Keratinocyte (primary cell): ENCODE measurements at regions not wholly inside any gene's neighbourhood (a gene's known extent, or its start where the extent isn't known, plus 50 kb on each side); places are given as distances from the start of the nearest gene placed in this dataset.
A peak's percentile ranks its signal among the peaks of the same experiment; 100 is the strongest.

Experiments used
- DNase-seq: peaks from one replicate; pipeline ENCODE4 v3.0.0-alpha.2; 2011; ENCODE audit warnings: low read depth, missing footprints, low spot score
- FAIRE-seq: peaks from 2 replicates; lab custom pipeline; 2011; peaks lifted over from hg19 to GRCh38; lab: Jason Lieb, UNC
- H2AFZ ChIP-seq: 2 replicates; pipeline ENCODE4 v1.6.0; 2012; ENCODE audit warnings: low read length, control low read depth, inconsistent platforms; ENCODE audit not compliant: control insufficient read depth
- H3K27ac ChIP-seq: 2 replicates; pipeline ENCODE4 v1.5.1; 2011; ENCODE audit warnings: low read length; ENCODE audit not compliant: control insufficient read depth, insufficient read depth
- H3K27me3 ChIP-seq: 3 replicates; pipeline ENCODE4 v1.6.0; 2011; ENCODE audit warnings: low read length; ENCODE audit not compliant: control insufficient read depth, insufficient read depth; ENCODE audit errors: extremely low read depth
- H3K36me3 ChIP-seq, 2 experiments: 2 replicates in 1 of 2; 3 replicates in 1 of 2; pipeline ENCODE4 v1.5.1; 2011; ENCODE audit warnings: low read length in 2 of 2, mild to moderate bottlenecking in 1 of 2; ENCODE audit not compliant: control insufficient read depth in 2 of 2, insufficient read depth in 2 of 2; ENCODE audit errors: extremely low read depth in 1 of 2
- H3K4me1 ChIP-seq: 3 replicates; pipeline ENCODE4 v1.5.1; 2011; ENCODE audit warnings: low read length; ENCODE audit not compliant: control insufficient read depth, insufficient read depth; ENCODE audit errors: extremely low read depth
- H3K4me2 ChIP-seq: 3 replicates; pipeline ENCODE4 v1.6.0; 2011; ENCODE audit warnings: low read depth, low read length; ENCODE audit not compliant: control insufficient read depth, insufficient read depth; ENCODE audit errors: extremely low read depth
- H3K4me3 ChIP-seq, 3 experiments: fragments of 200-600 bp in 1 of 3; sonication (generic) in 1 of 3; 2 replicates in 2 of 3; 3 replicates in 1 of 3; pipeline ENCODE4 v1.5.1; 2011 to 2016; ENCODE audit warnings: low read length in 3 of 3, mild to moderate bottlenecking in 3 of 3, control low read depth in 2 of 3, inconsistent platforms in 1 of 3, low read depth in 1 of 3, mixed read lengths in 1 of 3, mixed run types in 1 of 3, moderate library complexity in 1 of 3; ENCODE audit not compliant: control insufficient read depth in 2 of 3, insufficient read depth in 2 of 3; ENCODE audit errors: extremely low read depth in 1 of 3
- H3K79me2 ChIP-seq: 2 replicates; pipeline ENCODE4 v1.6.0; 2012; ENCODE audit warnings: low read length; ENCODE audit not compliant: control insufficient read depth, insufficient read depth
- H3K9ac ChIP-seq: 3 replicates; pipeline ENCODE4 v1.6.0; 2011; ENCODE audit warnings: low read length; ENCODE audit not compliant: control insufficient read depth, insufficient read depth; ENCODE audit errors: extremely low read depth
- H3K9me1 ChIP-seq: 3 replicates; pipeline ENCODE4 v1.6.0; 2011; ENCODE audit warnings: low read length; ENCODE audit not compliant: control insufficient read depth, insufficient read depth; ENCODE audit errors: extremely low read depth
- H3K9me3 ChIP-seq: 2 replicates; pipeline ENCODE4 v1.5.1; 2012; ENCODE audit warnings: low read depth, low read length; ENCODE audit not compliant: control insufficient read depth
- H4K20me1 ChIP-seq: 3 replicates; pipeline ENCODE4 v1.6.0; 2011; ENCODE audit warnings: low read length; ENCODE audit not compliant: control insufficient read depth, insufficient read depth; ENCODE audit errors: extremely low read depth
- CTCF ChIP-seq, 3 experiments: IDR thresholded peaks in 1 of 3; conservative IDR thresholded peaks in 1 of 3; optimal IDR thresholded peaks in 1 of 3; 2 replicates in 2 of 3; 3 replicates in 1 of 3; pipeline versions ENCODE3 to v1.5.1; 2011; ENCODE audit warnings: low read length in 3 of 3, mild to moderate bottlenecking in 3 of 3, moderate library complexity in 2 of 3, control low read depth in 1 of 3, inconsistent platforms in 1 of 3; ENCODE audit not compliant: insufficient read depth in 2 of 3; ENCODE audit errors: extremely low read depth in 1 of 3
- EZH2 ChIP-seq: IDR thresholded peaks from one replicate; pipeline ENCODE4 v1.6.1; 2012; ENCODE audit warnings: inconsistent platforms, mild to moderate bottlenecking, low read length, moderate library complexity
- dilution Hi-C: fragments of 300-500 bp; cut with MboI; formaldehyde crosslinking; loops from one replicate; pipeline ENCODE4 v1.7.0; 2020; ENCODE audit warnings: low sequenced_read_pairs; ENCODE audit not compliant: extremely low pct_ligation_motif_present

GRCh38 chr7:25933921-25934320, 218.1 kb upstream of the NFE2L3 start:
- no peaks in the 10 kb centered on the region for H3K27me3 ChIP-seq
- dilution Hi-C loops = no loop called here
- H3K9me1 ChIP-seq = no peaks in the 10 kb centered on the region
- peaks cover 2% of the 10 kb centered on the region for H3K9me3 ChIP-seq
- TF ChIP-seq EZH2 = no peak
- TF ChIP-seq CTCF (optimal IDR thresholded peaks at IDR 0.05 in 1 of 3, IDR thresholded peaks at IDR 0.05 in 1 of 3, conservative IDR thresholded peaks at IDR 0.05 in 1 of 3; ENCODE audit: extremely low read depth in 1 of 3, insufficient read depth in 2 of 3, low read length in 3 of 3) = no peak
- no peak for FAIRE-seq
- no peak overlapping the region for H3K4me3 ChIP-seq
- no peaks in the 10 kb centered on the region for H3K36me3 ChIP-seq
- H3K9ac ChIP-seq = no peak overlapping the region
- no peaks in the 10 kb centered on the region for H3K79me2 ChIP-seq
- no peak overlapping the region for H3K27ac ChIP-seq
- H2AFZ ChIP-seq = no peak overlapping the region
- no peaks in the 10 kb centered on the region for H4K20me1 ChIP-seq
- no peaks in the 10 kb centered on the region for H3K4me1 ChIP-seq
- DNase-seq = no peak
- no peak overlapping the region for H3K4me2 ChIP-seq

- Histone ChIP-seq H3K36me3 (no peaks in the 10 kb centered on the region), H3K9me3 (no peaks in the 10 kb centered on the region), H3K4me2 (peak overlapping the region; percentile 81), H3K9me1 (no peaks in the 10 kb centered on the region), H2AFZ (peak overlapping the region; percentile 70), H3K4me1 (peaks cover 25% of the 10 kb centered on the region), H3K4me3 (peak overlapping the region; percentile 12 to 67 (median 63)), H3K27ac (peak overlapping the region; percentile 68), H3K79me2 (no peaks in the 10 kb centered on the region), H3K9ac (peak overlapping the region; percentile 56), H3K27me3 (no peaks in the 10 kb centered on the region), H4K20me1 (no peaks in the 10 kb centered on the region)
- dilution Hi-C loops = no loop called here
- DNase-seq (no peak), FAIRE-seq (peak; percentile 79)
- TF ChIP-seq CTCF (optimal IDR thresholded peaks at IDR 0.05 in 1 of 3, IDR thresholded peaks at IDR 0.05 in 1 of 3, conservative IDR thresholded peaks at IDR 0.05 in 1 of 3; ENCODE audit: extremely low read depth in 1 of 3, insufficient read depth in 2 of 3, low read length in 3 of 3) (no peak), EZH2 (no peak)
Measured at GRCh38 chr7:25940086-25940906, 211.7 kb upstream of the NFE2L3 start.
